GM18499 (cell line): ENCODE measurements at regions not wholly inside any gene's neighbourhood (a gene's known extent, or its start where the extent isn't known, plus 50 kb on each side); places are given as distances from the start of the nearest gene placed in this dataset.
"Not testable (repeated sequence)": the region's sequence is repeated elsewhere in the genome, so short reads cannot be mapped to it uniquely, and the experiment has no call there.

Experiments used
- ATAC-seq: cut with Tn5 transposase; IDR thresholded peaks from one replicate; pipeline ENCODE4 v1.9.1; 2021; ENCODE audit warnings: moderate number of reproducible peaks; ENCODE audit not compliant: insufficient read depth, unreplicated experiment

- no peak for ATAC-seq
Observed at GRCh38 chr5:67548520-67549295, 352.1 kb upstream of the CD180 start.

DNA sequence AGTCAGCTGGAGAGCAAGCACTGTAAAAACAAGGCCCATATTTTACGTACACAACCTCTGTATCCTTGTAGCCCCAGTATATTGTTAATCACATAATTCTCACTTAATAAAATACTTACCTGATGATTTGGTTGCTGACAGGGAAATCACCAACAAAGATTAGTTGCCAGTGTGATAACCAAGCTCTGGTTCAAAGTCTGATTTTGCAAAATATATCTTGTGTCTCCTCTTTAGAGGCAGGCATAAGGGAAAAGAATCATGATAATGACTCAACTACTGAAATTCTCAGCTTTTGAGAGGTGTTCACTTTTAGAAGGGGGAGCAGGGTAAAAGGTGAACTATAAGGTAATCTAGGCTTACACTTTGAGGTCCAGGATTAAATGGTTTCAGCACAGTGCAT, 351.1 kb upstream of the CD180 start:
- ATAC-seq: no peak

- ATAC-seq: not testable (repeated sequence)
Observed at GRCh38 chr5:67544942-67545341, 348.3 kb upstream of the CD180 start.

- ATAC-seq: no peak
Observed at GRCh38 chr5:67543720-67544270, 347.2 kb upstream of the CD180 start.

DNA sequence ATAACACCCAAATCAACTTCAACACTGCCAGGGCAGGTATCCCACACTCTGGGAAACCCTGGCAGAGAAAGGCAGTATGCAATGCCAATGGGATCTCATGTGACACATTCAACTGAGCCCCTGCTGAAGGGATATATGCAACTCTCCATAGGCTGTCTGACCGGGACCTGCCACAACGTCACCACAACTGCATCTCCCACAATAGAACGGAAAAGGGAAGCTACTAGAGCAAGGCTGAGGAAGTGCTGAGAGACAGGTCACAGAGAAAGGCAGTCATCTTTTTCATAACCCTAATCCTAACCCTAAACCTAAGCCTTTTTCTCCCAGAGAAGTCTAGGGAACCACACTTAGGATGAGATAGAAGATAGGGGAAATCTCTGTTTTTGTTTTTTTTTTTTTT, 345.9 kb upstream of the CD180 start:
- no peak for ATAC-seq

DNA sequence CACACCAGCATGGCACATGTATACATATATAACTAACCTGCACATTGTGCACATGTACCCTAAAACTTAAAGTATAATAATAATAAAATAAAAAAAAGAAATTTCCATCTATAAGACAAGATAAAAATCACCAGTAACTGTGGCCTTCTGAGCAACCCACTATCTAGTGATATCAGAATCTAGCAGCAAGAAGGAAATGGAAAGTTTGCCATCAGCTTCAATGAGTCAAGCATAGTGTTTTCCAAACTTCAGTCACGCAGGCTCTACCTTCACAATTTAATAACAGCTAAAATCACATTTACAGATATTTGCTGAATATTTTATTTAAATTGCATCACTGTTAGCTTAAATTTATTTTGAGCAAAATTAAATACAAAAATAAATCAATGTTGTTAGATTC, 345.3 kb upstream of the CD180 start:
- ATAC-seq: no peak

DNA sequence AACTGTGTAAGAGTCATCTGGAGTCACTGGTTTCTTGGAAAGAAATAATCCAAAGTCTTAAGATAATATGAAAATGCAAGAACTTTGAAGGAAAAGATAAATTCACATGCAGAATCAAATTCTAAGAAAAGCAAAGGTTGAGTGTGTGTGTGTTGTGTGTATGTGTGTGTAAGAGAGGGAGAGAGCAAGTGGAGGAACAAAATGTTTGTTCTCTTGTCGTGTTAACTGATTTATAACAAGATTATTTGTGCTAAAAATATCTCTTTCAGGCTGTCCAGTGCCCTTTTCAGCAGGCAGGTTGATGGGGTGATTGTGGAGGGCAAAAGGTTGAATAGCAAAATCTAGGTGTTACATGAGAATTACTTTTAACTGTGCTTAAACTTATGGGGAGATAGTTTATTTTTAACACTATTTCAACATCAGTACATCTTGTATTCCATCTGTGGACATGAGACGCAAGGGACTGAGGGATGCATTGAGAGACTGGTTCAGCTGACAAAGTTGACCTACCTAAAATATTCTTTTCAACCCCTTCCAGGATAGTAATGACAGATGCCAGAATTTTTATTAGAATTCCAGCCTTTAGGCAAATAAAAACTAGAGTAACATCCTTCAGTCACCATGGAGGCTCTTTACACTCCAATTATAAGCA, 342.4 kb upstream of the CD180 start:
- no peak for ATAC-seq

- ATAC-seq: no peak
Observed at GRCh38 chr5:67537439-67538148, 341.0 kb upstream of the CD180 start.

GRCh38 chr5:67536866-67537265, 340.3 kb upstream of the CD180 start:
- ATAC-seq: no peak

DNA sequence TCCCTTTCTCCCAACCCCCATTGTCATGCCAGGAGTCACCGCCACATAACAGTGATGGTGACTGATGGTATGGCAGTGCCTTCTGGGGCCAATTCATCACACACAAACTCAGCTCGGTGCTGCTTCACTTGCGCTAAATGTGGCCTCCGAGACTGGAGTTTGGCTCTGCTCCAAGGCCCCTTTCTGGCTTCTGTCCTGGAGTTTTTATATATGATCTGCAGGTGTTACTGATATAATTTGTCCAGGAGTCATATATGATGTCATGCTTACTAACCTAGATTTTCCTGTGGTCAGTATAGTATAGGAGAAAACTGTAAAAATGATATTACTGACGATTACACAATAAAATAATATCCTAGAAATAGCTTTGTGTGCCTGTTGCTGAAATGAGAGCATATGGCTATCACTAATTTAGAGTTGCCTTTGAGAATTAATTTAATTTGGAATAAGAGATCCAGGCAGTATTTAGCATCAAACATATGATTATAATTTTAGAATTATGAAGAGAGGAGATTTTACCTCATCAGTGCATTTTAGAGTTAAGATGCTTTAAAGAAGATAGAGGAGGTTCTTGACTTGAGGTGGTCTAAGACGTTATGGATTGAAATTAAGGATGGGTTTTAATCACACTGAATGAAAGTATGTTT, 334.1 kb upstream of the CD180 start:
- no peak for ATAC-seq

DNA sequence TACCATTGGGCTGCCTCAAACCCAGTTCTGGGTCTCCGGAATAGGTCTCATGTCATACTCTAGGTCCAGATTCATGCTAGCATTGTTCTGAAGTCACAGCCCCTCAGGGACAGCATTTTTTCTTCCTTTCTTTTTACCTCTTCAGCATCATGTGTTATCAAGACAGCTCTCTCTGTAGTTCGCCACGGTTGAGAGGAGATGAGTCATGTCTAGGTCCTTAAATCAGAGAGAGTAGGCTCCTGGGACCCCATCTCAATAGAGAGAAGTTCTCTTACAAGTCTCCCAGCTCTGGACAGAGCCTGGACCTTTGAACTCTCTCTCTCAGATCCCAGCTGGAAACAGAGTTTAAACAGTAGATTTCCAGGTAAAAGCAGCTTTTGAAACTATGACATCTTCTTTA, 332.4 kb upstream of the CD180 start:
- no peak for ATAC-seq

GRCh38 chr5:67526793-67527192, 330.2 kb upstream of the CD180 start:
- ATAC-seq: no peak

DNA sequence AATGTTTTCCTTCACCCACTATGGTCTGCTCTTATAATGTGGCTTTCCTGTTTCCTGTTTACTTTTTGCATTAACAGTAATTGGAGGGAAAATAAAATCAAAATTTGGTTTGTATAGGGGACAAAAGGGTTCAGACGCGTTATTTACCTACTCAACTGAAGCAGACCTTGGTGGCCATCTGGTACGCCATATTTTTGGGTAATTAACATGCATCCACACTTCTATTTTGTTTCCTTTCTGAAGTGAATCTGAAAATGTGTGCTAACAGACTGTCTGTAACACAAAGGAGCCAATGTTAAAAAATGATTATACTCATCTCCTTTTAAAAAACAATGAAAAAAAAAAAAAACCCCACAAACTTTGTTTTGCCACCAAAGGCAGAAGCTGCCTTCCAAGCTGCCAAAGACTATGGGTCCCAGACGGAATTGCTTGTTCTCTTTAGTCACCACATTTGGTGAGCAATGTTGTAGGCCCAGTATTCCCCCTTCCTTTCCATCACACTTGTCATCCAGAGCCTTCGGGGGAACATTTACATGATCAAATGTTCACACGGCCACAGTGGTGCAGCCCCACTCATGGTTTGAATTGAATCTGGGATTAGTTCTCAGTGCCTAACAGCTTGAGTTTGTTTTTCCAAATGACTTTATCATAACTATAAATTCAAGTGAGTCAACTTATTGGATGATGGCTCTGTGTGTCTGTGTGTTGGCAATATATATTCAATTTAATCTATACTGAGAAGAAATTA, 323.7 kb upstream of the CD180 start:
- ATAC-seq: no peak

DNA sequence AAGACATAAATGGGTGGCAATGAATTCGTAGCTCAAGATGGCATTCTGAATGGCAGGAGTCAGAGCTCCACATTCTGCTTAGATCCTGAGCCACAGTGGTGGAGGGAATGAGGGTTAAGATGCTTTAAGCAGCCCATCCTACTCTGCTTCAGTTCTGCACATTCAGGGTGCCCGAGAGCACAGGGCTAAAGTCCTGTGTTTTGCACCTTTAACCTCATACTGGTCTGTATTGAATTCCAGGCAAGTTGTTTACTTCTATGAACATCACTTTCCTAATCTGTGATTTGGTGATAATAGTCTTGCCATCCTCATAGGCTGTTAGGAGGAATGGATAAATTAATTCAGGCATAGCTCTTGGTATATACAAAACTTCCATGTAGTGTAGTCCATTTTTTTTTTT, 321.6 kb upstream of the CD180 start:
- ATAC-seq: no peak

DNA sequence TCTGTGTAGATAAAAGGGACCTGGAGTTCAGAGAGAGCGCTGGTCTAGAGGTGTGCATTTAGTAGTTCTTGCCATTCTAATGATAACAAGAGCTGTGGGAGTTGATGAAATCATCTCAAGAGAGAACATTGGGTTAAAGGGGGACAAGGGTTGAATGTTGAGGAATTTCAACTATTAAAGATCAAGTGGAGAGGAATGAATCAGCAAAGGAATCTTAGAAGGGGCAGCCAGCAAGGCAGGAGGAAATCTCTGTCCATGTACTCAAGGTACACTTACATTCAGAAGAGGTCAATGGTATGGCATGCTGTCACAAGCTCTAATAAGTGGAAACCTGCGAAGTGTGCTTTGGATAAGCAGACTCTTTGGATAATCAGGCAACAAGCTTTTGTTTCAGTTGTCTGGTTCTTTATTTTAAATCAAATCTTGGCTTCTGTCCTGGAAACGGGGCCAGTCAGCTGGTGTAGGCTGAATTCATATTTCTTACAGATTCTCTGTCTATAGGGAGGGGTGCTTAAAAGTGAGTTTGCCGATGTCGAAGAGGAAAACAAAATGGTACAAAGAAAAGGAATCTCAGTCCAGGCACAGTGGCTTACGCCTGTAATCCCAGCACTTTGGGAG, 320.5 kb upstream of the CD180 start:
- no peak for ATAC-seq

- ATAC-seq: no peak
Observed at GRCh38 chr5:67515762-67516161, 319.2 kb upstream of the CD180 start.

DNA sequence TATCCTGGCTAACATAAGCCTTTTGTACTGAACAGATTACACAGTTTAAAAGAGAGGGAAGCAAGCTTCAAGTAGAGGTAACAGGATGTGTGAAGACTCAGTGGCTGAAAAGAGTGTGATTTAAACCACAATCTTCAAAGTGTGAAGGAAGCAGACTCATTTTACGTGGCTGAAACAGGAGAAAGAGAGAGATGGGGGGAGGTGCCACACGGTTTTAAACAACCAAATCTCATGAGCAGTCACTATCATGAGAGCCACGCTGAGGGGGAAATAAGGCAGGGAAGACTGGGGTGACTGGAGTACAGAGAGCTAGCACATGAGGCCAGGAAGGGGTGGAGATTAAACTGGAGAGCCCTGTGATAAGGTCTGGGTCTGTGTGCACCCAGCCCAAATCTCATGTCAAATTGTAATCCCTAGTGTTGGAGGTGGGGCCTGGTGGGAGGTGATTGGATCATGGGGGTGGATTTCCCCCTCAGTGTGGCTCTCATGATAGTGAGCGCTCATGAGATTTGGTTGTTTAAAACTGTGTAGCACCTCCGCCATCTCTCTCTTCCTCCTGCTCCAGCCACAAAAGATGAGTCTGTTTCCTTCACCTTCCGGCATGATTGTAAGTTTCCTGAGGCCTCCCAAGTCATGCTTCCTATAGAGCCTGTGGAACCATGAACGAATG, 318.6 kb upstream of the CD180 start:
- ATAC-seq: no peak

DNA sequence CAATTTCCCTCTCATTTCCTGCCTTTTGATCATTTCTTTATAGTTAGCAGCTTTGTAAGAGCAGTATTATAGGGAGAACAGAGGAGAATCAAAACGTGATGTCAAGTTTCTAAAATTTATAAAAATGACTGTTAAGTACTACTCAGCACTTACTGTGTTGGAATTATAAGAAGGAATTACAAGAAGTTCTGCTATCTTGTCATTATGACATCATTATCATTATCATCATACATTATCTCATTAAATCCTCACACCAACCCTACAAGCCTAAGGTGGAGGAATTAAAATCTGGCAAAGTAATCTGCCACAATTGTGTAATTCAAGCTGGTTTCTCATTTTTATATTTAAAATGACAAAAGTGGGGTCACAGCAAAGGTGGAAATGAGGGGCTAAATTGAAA, 316.2 kb upstream of the CD180 start:
- ATAC-seq: no peak

GRCh38 chr5:67511911-67512310, 315.3 kb upstream of the CD180 start:
- no peak for ATAC-seq
